ENCODE measurements at regions not wholly inside any gene's neighbourhood (a gene's known extent, or its start where the extent isn't known, plus 50 kb on each side); places are given as distances from the start of the nearest gene placed in this dataset.
A peak's percentile ranks its signal among the peaks of the same experiment; 100 is the strongest.
"Not testable (repeated sequence)": the region's sequence is repeated elsewhere in the genome, so short reads cannot be mapped to it uniquely, and the experiment has no call there.

DNA sequence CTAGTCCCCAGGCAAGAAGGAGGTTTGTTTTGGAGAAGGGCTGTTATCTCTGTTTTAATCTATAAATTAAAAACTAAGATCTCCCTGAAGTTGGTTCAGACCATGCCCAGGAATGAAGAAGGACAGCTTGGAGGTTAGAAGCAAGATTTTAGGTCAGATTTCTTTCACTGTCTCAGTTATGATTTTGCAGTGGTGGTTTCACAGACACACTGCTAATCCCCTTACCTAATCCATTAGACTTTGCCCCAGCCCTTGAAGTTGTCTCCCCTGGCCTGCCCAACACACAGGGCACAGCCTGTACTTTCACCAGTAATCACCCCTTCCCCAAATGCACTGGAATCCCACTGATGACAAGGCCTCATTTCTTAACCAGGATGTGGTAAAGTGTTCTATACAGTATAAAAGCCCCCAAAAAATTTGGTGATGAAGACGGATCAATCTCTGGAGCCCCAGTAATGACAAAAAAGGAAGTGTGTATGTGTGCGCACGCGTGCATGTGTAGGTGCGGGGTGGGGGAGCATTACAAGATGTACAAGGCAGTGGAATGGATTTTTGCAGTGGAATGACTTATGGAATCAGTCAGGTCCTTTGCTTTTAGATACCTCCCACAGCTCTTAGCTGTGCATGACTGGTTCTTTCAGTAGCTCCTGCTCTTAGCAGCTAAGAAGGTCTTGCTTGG is 73.1 kb upstream of the TERB2 start:
- DNase-seq (no peak), ATAC-seq (no peak)
- Mint-ChIP-seq H3K36me3 (ENCODE audit: low read depth) (peaks cover 5% of the 10 kb centered on the region), H3K9me3 (ENCODE audit: insufficient read depth) (peaks cover 11% of the 10 kb centered on the region), H3K27ac (peak overlapping the region; percentile 56), H3K27me3 (ENCODE audit: low read depth) (no peaks in the 10 kb centered on the region), H3K4me3 (no peak overlapping the region), H3K4me1 (ENCODE audit: low read depth) (peaks cover 11% of the 10 kb centered on the region)
- ChIA-PET POLR2A (no interaction called here), CTCF (no interaction called here)

DNA sequence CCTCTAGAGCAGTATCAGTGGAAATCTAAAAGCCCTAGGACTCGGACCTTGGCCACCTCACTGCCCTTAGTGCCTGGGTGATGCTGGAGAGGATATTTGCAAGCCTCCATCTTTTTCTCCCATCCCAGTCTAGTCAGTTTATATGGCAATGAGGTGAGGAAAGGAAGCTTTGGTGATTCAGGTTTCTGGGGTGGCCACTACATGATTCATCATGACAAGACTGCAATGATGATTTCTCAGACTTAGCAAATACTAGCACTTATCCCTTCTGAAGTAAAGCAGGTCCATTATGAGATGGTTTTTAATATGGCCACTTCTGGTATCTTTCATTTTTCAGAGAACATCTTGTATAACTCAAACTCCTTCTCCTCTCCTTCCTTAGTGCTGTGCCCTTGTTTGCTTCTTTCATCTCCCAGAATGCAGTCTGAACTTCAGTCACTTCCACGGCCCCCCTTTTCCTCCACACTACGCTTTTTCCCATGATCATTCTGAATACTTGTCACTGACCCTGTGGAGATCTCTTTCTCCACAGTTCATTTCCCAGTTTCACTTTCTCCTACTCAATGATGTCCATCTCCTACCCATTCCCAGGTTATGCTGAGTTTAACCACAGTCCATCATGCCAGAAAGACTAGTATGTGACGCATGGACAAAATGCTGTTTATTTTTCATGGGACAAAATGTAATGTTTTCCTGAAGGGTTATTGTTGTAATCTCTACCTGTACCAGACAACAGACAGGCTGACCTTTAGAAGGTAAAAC is 57.4 kb upstream of the TERB2 start:
- H3K4me3 Mint-ChIP-seq; H3K36me3 Mint-ChIP-seq (ENCODE audit: low read depth); ATAC-seq; H3K27me3 Mint-ChIP-seq (ENCODE audit: low read depth); POLR2A ChIA-PET; H3K9me3 Mint-ChIP-seq (ENCODE audit: insufficient read depth); DNase-seq; CTCF ChIA-PET; H3K4me1 Mint-ChIP-seq (ENCODE audit: low read depth); H3K27ac Mint-ChIP-seq: not testable (repeated sequence)

DNA sequence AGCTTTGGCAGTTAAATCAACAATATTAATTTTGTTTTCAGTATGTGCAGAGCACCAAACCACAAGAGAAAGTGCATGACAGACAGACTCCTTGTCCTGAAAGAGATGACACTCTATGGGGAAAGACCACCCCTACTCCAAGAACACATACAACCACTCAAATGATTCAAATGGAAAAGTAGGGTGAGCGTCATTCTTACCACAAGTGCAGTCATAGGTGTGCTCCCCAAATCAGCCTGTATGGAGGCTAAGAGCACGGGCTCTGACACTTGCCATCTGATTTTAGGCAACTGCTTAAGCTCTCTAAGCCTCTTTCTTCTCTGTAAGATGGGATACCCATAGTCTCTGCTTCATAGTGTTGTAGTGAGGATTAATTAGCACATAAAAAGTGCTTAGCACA is 56.7 kb upstream of the TERB2 start:
- POLR2A ChIA-PET, CTCF ChIA-PET: not testable (repeated sequence)

DNA sequence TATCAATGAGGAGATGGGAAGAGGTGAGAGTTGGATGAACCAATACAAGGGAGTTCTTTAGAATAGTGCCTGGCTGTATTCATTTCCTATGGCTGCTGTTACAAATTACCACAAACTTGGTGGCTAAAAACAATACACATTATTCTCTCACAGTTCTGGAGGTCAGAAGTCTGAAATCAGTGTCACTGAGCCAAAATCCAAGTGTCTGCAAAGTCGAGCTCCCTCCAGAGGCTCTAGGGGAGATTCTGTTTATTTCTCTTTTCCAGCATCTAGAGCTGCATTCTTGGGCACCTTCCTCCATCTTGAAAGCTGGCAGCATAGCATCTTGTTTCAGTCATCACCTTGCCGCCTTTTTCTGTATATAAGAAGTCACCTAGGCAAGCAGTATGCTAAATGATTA is 55.7 kb upstream of the TERB2 start:
- H3K4me3 Mint-ChIP-seq; ATAC-seq; H3K4me1 Mint-ChIP-seq (ENCODE audit: low read depth); H3K36me3 Mint-ChIP-seq (ENCODE audit: low read depth); CTCF ChIA-PET; POLR2A ChIA-PET; H3K9me3 Mint-ChIP-seq (ENCODE audit: insufficient read depth); DNase-seq; H3K27me3 Mint-ChIP-seq (ENCODE audit: low read depth); H3K27ac Mint-ChIP-seq: not testable (repeated sequence)

More for the DNA sequence above, 56.7 kb upstream of the TERB2 start:
- H3K4me1 Mint-ChIP-seq (ENCODE audit: low read depth); ATAC-seq; H3K4me3 Mint-ChIP-seq; H3K27ac Mint-ChIP-seq; H3K9me3 Mint-ChIP-seq (ENCODE audit: insufficient read depth); H3K36me3 Mint-ChIP-seq (ENCODE audit: low read depth); DNase-seq; H3K27me3 Mint-ChIP-seq (ENCODE audit: low read depth): not testable (repeated sequence)

DNA sequence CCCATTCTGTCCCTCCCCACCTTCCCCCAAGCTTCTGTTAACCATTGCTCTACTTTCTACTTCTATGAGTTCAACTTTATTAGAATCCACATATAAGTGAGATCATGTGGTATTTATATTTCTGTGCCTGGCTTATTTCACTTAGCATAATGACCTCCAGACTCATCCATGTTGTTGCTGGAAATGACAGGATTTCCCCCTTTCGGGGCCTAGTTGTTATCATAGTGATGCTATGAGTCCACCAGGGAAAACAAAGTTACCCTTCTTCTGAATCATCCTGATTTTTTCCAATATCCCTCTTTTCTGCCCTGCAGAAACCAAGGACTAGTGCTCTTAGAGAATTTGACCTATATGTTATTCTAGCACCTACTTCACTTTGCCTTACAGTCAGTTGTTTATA is 53.2 kb upstream of the TERB2 start:
- POLR2A ChIA-PET; H3K36me3 Mint-ChIP-seq (ENCODE audit: low read depth); CTCF ChIA-PET; H3K4me3 Mint-ChIP-seq; H3K27me3 Mint-ChIP-seq (ENCODE audit: low read depth); ATAC-seq; DNase-seq; H3K27ac Mint-ChIP-seq; H3K9me3 Mint-ChIP-seq (ENCODE audit: insufficient read depth); H3K4me1 Mint-ChIP-seq (ENCODE audit: low read depth): not testable (repeated sequence)

DNA sequence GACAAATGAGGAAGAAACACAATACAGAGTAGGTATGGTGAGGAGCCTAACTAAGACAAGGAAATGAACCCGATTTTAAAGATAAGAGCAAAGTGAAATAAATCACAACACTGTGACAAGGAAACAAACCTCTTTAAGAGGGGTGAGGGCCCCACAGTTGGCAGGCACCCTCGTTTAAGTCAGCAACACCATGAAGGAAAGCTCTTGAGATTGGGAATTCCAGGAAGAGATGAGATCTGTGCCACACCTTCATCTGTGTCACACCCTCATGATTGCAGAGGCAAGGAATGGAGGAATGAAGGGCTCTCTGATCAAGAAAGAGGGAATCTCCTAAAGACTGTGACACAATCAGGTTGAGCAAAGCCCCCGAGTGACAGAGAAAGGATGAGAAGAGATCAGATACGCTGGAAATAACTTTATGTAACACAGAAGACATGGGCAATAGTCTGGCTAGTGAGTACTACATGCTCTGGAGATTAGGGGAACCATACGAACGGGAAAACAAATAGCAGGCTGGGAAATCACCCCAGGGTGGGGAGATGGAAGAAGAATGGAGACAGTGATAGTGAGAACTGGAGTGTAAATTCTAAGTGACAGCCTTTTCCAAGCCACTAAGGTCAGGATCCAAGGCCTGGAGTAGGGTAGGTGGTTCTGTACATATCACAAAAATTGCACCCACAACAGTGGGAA is 51.7 kb upstream of the TERB2 start:
- H3K27me3 Mint-ChIP-seq (ENCODE audit: low read depth); ATAC-seq; CTCF ChIA-PET; H3K4me1 Mint-ChIP-seq (ENCODE audit: low read depth); H3K36me3 Mint-ChIP-seq (ENCODE audit: low read depth); DNase-seq; H3K9me3 Mint-ChIP-seq (ENCODE audit: insufficient read depth); H3K4me3 Mint-ChIP-seq; POLR2A ChIA-PET; H3K27ac Mint-ChIP-seq: not testable (repeated sequence)
